GM18870 (cell line): ENCODE measurements at regions not wholly inside any gene's neighbourhood (a gene's known extent, or its start where the extent isn't known, plus 50 kb on each side); places are given as distances from the start of the nearest gene placed in this dataset.

ENCODE experiments used
- ATAC-seq: cut with Tn5 transposase; IDR thresholded peaks from one replicate; pipeline ENCODE4 v1.9.1; 2021; ENCODE audit warnings: moderate library complexity; ENCODE audit not compliant: unreplicated experiment

- no peak for ATAC-seq
Observed at GRCh38 chr17:74098136-74099024, 105.1 kb upstream of the RPL38 start.

GRCh38 chr17:74099442-74100340, 103.8 kb upstream of the RPL38 start:
- no peak for ATAC-seq

GRCh38 chr17:74104921-74105320, 98.6 kb upstream of the RPL38 start:
- no peak for ATAC-seq

- no peak for ATAC-seq
Observed at GRCh38 chr17:74107107-74107506, 96.4 kb upstream of the RPL38 start.

GRCh38 chr17:74108126-74108705, 95.3 kb upstream of the RPL38 start:
- no peak for ATAC-seq

GRCh38 chr17:74110467-74110866, 93.0 kb upstream of the RPL38 start:
- no peak for ATAC-seq

- no peak for ATAC-seq
Observed at GRCh38 chr17:74113326-74113725, 90.2 kb upstream of the RPL38 start.

GRCh38 chr17:74113952-74114351, 89.5 kb upstream of the RPL38 start:
- no peak for ATAC-seq

GRCh38 chr17:74114881-74115470, 88.5 kb upstream of the RPL38 start:
- ATAC-seq, result no peak

- no peak for ATAC-seq
Observed at GRCh38 chr17:74115586-74115985, 87.9 kb upstream of the RPL38 start.

GRCh38 chr17:74116087-74116717, 87.3 kb upstream of the RPL38 start:
- no peak for ATAC-seq

GRCh38 chr17:74117087-74117698, 86.3 kb upstream of the RPL38 start:
- no peak for ATAC-seq

GRCh38 chr17:74117999-74118421, 85.5 kb upstream of the RPL38 start:
- no peak for ATAC-seq

- ATAC-seq, result no peak
Observed at GRCh38 chr17:74118504-74118903, 85.0 kb upstream of the RPL38 start.

- ATAC-seq, result no peak
Observed at GRCh38 chr17:74119049-74119580, 84.4 kb upstream of the RPL38 start.

- no peak for ATAC-seq
Observed at GRCh38 chr17:74119965-74120364, 83.5 kb upstream of the RPL38 start.

- no peak for ATAC-seq
Observed at GRCh38 chr17:74123350-74123749, 80.1 kb upstream of the RPL38 start.

GRCh38 chr17:74123866-74124444, 79.5 kb upstream of the RPL38 start:
- ATAC-seq, result no peak

GRCh38 chr17:74125156-74125555, 78.3 kb upstream of the RPL38 start:
- ATAC-seq, result no peak
